A549 (cell line): ENCODE measurements at regions not wholly inside any gene's neighbourhood (a gene's known extent, or its start where the extent isn't known, plus 50 kb on each side); places are given as distances from the start of the nearest gene placed in this dataset.

Experiments used
- ATAC-seq, 2 experiments: fragments of 200-7000 bp in 1 of 2; fragments of >200 bp in 1 of 2; cut with Nextera tagmentation in 1 of 2; cut with Tn5 transposase in 1 of 2; 3 replicates each; pipeline versions ENCODE4 v1.8.0 to v1.9.1; 2018 to 2020; ENCODE audit warnings: mild to moderate bottlenecking in 1 of 2, moderate library complexity in 1 of 2
- CTCF ChIA-PET: fragments of 300-600 bp; sonication (Branson Sonifier 250); formaldehyde crosslinking; extraction: SDS; loops from one replicate; lab custom pipeline; 2021; ENCODE audit warnings: antibody characterized with exemption, inconsistent platforms; lab: Yijun Ruan, JAX
- POLR2A ChIA-PET: fragments of 350-600 bp; formaldehyde crosslinking; extraction: SDS; loops from one replicate; lab custom pipeline; 2021; ENCODE audit warnings: antibody characterized with exemption, inconsistent platforms; lab: Yijun Ruan, JAX
- DNase-seq, 2 experiments: peaks; one replicate each; pipeline versions ENCODE4 v3.0.0 to v3.0.0-alpha.2; 2011 to 2016; ENCODE audit warnings: low read depth in 1 of 2, low spot score in 1 of 2
- FAIRE-seq: peaks from 2 replicates; lab custom pipeline; 2011; peaks lifted over from hg19 to GRCh38; lab: Jason Lieb, UNC
- H3K27ac ChIP-seq, 2 experiments: fragments of >200 bp; sonication (Bioruptor Twin); formaldehyde crosslinking; 3 replicates each; pipeline ENCODE4 v1.5.1; 2016 to 2017
- H3K4me1 ChIP-seq: fragments of >200 bp; sonication (Bioruptor Twin); formaldehyde crosslinking; 3 replicates; pipeline ENCODE4 v1.6.1; 2016
- H3K4me2 ChIP-seq: fragments of >200 bp; sonication (Bioruptor Twin); formaldehyde crosslinking; 3 replicates; pipeline ENCODE4 v1.6.1; 2016
- H3K4me3 ChIP-seq: fragments of >200 bp; sonication (Bioruptor Twin); formaldehyde crosslinking; 3 replicates; pipeline ENCODE4 v1.5.1; 2016
- H3K9me3 ChIP-seq: fragments of >200 bp; sonication (Bioruptor Twin); formaldehyde crosslinking; 3 replicates; pipeline ENCODE4 v1.6.1; 2016
- BHLHE40 ChIP-seq: IDR thresholded peaks from 2 replicates; pipeline ENCODE4 v1.6.1; 2012; ENCODE audit warnings: low read depth, low read length, inconsistent platforms
- CBX2 ChIP-seq: fragments of 200-600 bp; sonication (generic); IDR thresholded peaks from 2 replicates; pipeline ENCODE4 v1.6.1; 2016; ENCODE audit warnings: low read depth, mild to moderate bottlenecking, borderline replicate concordance
- CBX8 ChIP-seq: fragments of 200-600 bp; sonication (generic); IDR thresholded peaks from 2 replicates; pipeline ENCODE4 v1.6.1; 2016
- CHD4 ChIP-seq: fragments of 200-600 bp; sonication (generic); IDR thresholded peaks from 2 replicates; pipeline ENCODE4 v1.6.1; 2016; ENCODE audit warnings: antibody characterized with exemption, mild to moderate bottlenecking, borderline replicate concordance
- CTCF ChIP-seq: fragments of >200 bp; sonication (Bioruptor Twin); formaldehyde crosslinking; IDR thresholded peaks from 3 replicates; pipeline ENCODE4 v1.5.1; 2016
- ESRRA ChIP-seq: fragments of 150-350 bp; IDR thresholded peaks from 2 replicates; pipeline ENCODE4 v1.6.1; 2014; ENCODE audit warnings: mild to moderate bottlenecking, low read length, borderline replicate concordance
- FOSL2 ChIP-seq, 2 experiments: fragments of 450-650 bp in 1 of 2; fragments of >200 bp in 1 of 2; sonication (Bioruptor Twin) in 1 of 2; formaldehyde crosslinking; IDR thresholded peaks; 2 replicates each; pipeline versions ENCODE4 v1.5.0 to v1.6.1; 2016 to 2020; ENCODE audit warnings: mild to moderate bottlenecking in 1 of 2, moderate library complexity in 1 of 2
- FOXS1 ChIP-seq: fragments of 250-450 bp; sonication (Bioruptor Pico); IDR thresholded peaks from 2 replicates; pipeline ENCODE4 v1.5.0; 2020; ENCODE audit warnings: mild to moderate bottlenecking, moderate library complexity
- HMGXB4 ChIP-seq: fragments of 250-450 bp; sonication (Bioruptor Pico); IDR thresholded peaks from 2 replicates; pipeline ENCODE4 v1.5.0; 2021; ENCODE audit warnings: mild to moderate bottlenecking, moderate library complexity, borderline replicate concordance
- HOXA7 ChIP-seq: fragments of 250-450 bp; sonication (Bioruptor Pico); IDR thresholded peaks from 2 replicates; pipeline ENCODE4 v1.5.0; 2020; ENCODE audit warnings: mild to moderate bottlenecking, moderate library complexity
- HOXB13 ChIP-seq: fragments of 250-450 bp; sonication (Bioruptor Pico); IDR thresholded peaks from 2 replicates; pipeline ENCODE4 v1.5.0; 2020; ENCODE audit warnings: low read depth, mild to moderate bottlenecking, moderate library complexity
- JUN ChIP-seq, 2 experiments: fragments of >200 bp; sonication (Bioruptor Twin); formaldehyde crosslinking; IDR thresholded peaks; 2 replicates in 1 of 2; 3 replicates in 1 of 2; pipeline ENCODE4 v1.6.1; 2016 to 2017
- JUNB ChIP-seq: fragments of >200 bp; sonication (Bioruptor Twin); formaldehyde crosslinking; IDR thresholded peaks from 2 replicates; pipeline ENCODE4 v1.6.1; 2016
- KDM1A ChIP-seq: fragments of 200-600 bp; sonication (generic); IDR thresholded peaks from 2 replicates; pipeline ENCODE4 v1.6.1; 2016; ENCODE audit warnings: low read depth, mild to moderate bottlenecking
- MAZ ChIP-seq: fragments of 150-350 bp; IDR thresholded peaks from 2 replicates; pipeline ENCODE4 v1.6.1; 2014; ENCODE audit warnings: antibody characterized with exemption, low read depth, low read length, borderline replicate concordance
- MYC ChIP-seq: IDR thresholded peaks from 2 replicates; pipeline ENCODE4 v1.6.1; 2012; ENCODE audit warnings: mild to moderate bottlenecking, inconsistent platforms, low read length, improper control_type of control experiment, borderline replicate concordance
- NFE2L2 ChIP-seq: fragments of 150-350 bp; conservative IDR thresholded peaks from 2 replicates; pipeline ENCODE4 v1.6.1; 2014; ENCODE audit warnings: low read length
- PHF8 ChIP-seq: fragments of 200-600 bp; sonication (generic); IDR thresholded peaks from 2 replicates; pipeline ENCODE4 v1.6.1; 2016; ENCODE audit warnings: low read depth, mild to moderate bottlenecking, antibody characterized with exemption, moderate library complexity, borderline replicate concordance
- POLR2A ChIP-seq: IDR thresholded peaks from 2 replicates; pipeline ENCODE4 v1.6.1; 2012; ENCODE audit warnings: mild to moderate bottlenecking, low read length
- RAD21 ChIP-seq, 2 experiments: fragments of >200 bp in 1 of 2; sonication (Bioruptor Twin) in 1 of 2; formaldehyde crosslinking in 1 of 2; IDR thresholded peaks in 1 of 2; conservative IDR thresholded peaks in 1 of 2; 2 replicates in 1 of 2; 3 replicates in 1 of 2; pipeline ENCODE4 v1.6.1; 2012 to 2018; ENCODE audit warnings: inconsistent platforms in 1 of 2
- RCOR1 ChIP-seq: fragments of 150-350 bp; IDR thresholded peaks from 2 replicates; pipeline ENCODE4 v1.6.1; 2014; ENCODE audit warnings: antibody characterized with exemption, low read length, low read depth
- SMC3 ChIP-seq: fragments of >200 bp; sonication (Bioruptor Twin); formaldehyde crosslinking; IDR thresholded peaks from 3 replicates; pipeline ENCODE4 v1.6.1; 2018; ENCODE audit warnings: inconsistent platforms
- TP53 ChIP-seq: fragments of 250-450 bp; sonication (Bioruptor Pico); IDR thresholded peaks from 2 replicates; pipeline ENCODE4 v1.5.0; 2021; ENCODE audit warnings: mild to moderate bottlenecking, moderate library complexity
- ZC3H11A ChIP-seq: fragments of 450-650 bp; IDR thresholded peaks from 2 replicates; pipeline ENCODE4 v1.6.1; 2014; ENCODE audit warnings: antibody characterized with exemption, mild to moderate bottlenecking
- ZNF302 ChIP-seq: fragments of 250-450 bp; sonication (Bioruptor Pico); IDR thresholded peaks from 2 replicates; pipeline ENCODE4 v1.9.0; 2021; ENCODE audit warnings: inconsistent platforms, mild to moderate bottlenecking, moderate library complexity
- ZSCAN20 ChIP-seq: fragments of 250-450 bp; sonication (Bioruptor Pico); IDR thresholded peaks from 2 replicates; pipeline ENCODE4 v1.8.0; 2022; ENCODE audit warnings: mild to moderate bottlenecking, moderate library complexity
- WGBS: methylation state at CpG from one replicate; pipeline ENCODE4 v1.1.6; 2017; ENCODE audit errors: missing lambda C conversion rate; 5-methylcytosine and 5-hydroxymethylcytosine counted together
- TF ChIP-seq, protein P1 (sequence below): fragments of >200 bp; sonication (Bioruptor Twin); formaldehyde crosslinking; IDR thresholded peaks from 3 replicates; pipeline ENCODE4 v1.6.1; 2016

- Histone ChIP-seq H3K4me3 (no peak overlapping the region), H3K4me2 (no peak overlapping the region), H3K4me1 (no peaks in the 10 kb centered on the region), H3K9me3 (no peaks in the 10 kb centered on the region), H3K27ac (no peak overlapping the region)
- POLR2A ChIA-PET = interaction anchor here (0.6 kb wide), 1 partner anchor 57 kb away, joined by 3 read pairs; no protein-coding TSS in a partner anchor
- 14% methylated on average over 9 of the region's 11 CpGs for WGBS
- DNase-seq (no peak), ATAC-seq (peak in 1 of 2 experiments; percentile 27; a peak in 1 of 6 replicates), FAIRE-seq (no peak)
- CTCF ChIA-PET = interaction anchor here (1.1 to 1.3 kb wide), 2 partner anchors 15 to 18 kb away, joined by 3 read pairs; no protein-coding TSS in a partner anchor
- no peak for TF ChIP-seq HOXB13 (CRISPR knock-in tag)
- no peak for TF ChIP-seq ZSCAN20 (CRISPR knock-in tag)
- TF ChIP-seq POLR2A = no peak
- TF ChIP-seq MYC = no peak
- no peak for TF ChIP-seq SMC3
- TF ChIP-seq BHLHE40 = no peak
- no peak for TF ChIP-seq JUN (IDR thresholded peaks at IDR 0.05)
- TF ChIP-seq HOXA7 (CRISPR knock-in tag) = no peak
- TF ChIP-seq, protein P1, sequence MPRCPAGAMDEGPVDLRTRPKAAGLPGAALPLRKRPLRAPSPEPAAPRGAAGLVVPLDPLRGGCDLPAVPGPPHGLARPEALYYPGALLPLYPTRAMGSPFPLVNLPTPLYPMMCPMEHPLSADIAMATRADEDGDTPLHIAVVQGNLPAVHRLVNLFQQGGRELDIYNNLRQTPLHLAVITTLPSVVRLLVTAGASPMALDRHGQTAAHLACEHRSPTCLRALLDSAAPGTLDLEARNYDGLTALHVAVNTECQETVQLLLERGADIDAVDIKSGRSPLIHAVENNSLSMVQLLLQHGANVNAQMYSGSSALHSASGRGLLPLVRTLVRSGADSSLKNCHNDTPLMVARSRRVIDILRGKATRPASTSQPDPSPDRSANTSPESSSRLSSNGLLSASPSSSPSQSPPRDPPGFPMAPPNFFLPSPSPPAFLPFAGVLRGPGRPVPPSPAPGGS = no peak
- no peak for TF ChIP-seq FOSL2 (IDR thresholded peaks at IDR 0.05)
- TF ChIP-seq FOSL2 (CRISPR knock-in tag; IDR thresholded peaks at IDR 0.05) = no peak
- TF ChIP-seq CTCF = no peak
- no peak for TF ChIP-seq CHD4
- TF ChIP-seq JUNB = no peak
- no peak for TF ChIP-seq FOXS1 (CRISPR knock-in tag)
- no peak for TF ChIP-seq RCOR1
- TF ChIP-seq NFE2L2 = no peak
- TF ChIP-seq RAD21 (conservative IDR thresholded peaks at IDR 0.05 in 1 of 2, IDR thresholded peaks at IDR 0.05 in 1 of 2) = no peak
- TF ChIP-seq HMGXB4 = no peak
- no peak for TF ChIP-seq CBX2
These were observed 106.0 kb downstream of the TRIM29 start for GRCh38 chr11:120031612-120032600.

DNA sequence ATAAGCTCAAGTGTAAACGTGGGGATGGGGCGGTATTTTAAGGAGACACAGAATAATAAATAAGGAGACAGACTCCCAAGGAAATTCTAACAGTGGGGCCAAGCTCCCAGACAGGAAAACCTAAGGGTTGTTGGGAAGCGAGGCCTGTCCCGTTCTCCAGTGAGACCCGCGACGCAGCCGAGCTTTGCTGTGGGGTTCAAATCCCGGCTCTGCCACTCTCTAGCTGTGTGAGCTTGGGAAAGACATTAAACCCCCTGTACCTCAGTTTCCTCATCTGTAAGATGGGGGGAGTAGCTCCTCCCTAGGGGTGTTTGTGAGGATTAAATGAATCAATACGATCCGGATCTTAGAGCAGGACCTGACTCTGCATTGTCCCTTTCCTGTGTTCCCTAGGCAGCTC lies 106.8 kb downstream of the TRIM29 start:
- H3K4me2 ChIP-seq = no peak overlapping the region
- 59% methylated on average over 9 of the region's 11 CpGs for WGBS
- DNase-seq (no peak), ATAC-seq (no peak), FAIRE-seq (no peak)
- no peak overlapping the region for H3K4me3 ChIP-seq
- H3K4me1 ChIP-seq = no peaks in the 10 kb centered on the region
- no peaks in the 10 kb centered on the region for H3K9me3 ChIP-seq
- H3K27ac ChIP-seq = no peak overlapping the region
- ChIA-PET POLR2A (interaction anchor here (0.6 kb wide), 1 partner anchor 58 kb away, joined by 3 read pairs; no protein-coding TSS in a partner anchor), CTCF (interaction anchor here (1.1 to 1.3 kb wide), 2 partner anchors 14 to 17 kb away, joined by 3 read pairs; no protein-coding TSS in a partner anchor)
- TF ChIP-seq KDM1A = no peak
- TF ChIP-seq ESRRA = no peak
- TF ChIP-seq CBX8 = no peak
- no peak for TF ChIP-seq HMGXB4
- TF ChIP-seq ZC3H11A = no peak
- no peak for TF ChIP-seq TP53 (CRISPR knock-in tag)
- no peak for TF ChIP-seq PHF8
- no peak for TF ChIP-seq ZNF302 (CRISPR knock-in tag)
- TF ChIP-seq ZSCAN20 (CRISPR knock-in tag) = no peak
- TF ChIP-seq CTCF = no peak
- no peak for TF ChIP-seq MAZ
- no peak for TF ChIP-seq JUNB
